ENCODE measurements at regions not wholly inside any gene's neighbourhood (a gene's known extent, or its start where the extent isn't known, plus 50 kb on each side); places are given as distances from the start of the nearest gene placed in this dataset.
A peak's percentile ranks its signal among the peaks of the same experiment; 100 is the strongest.
"Not testable (repeated sequence)": the region's sequence is repeated elsewhere in the genome, so short reads cannot be mapped to it uniquely, and the experiment has no call there.

GRCh38 chr17:21843951-21844590 lies 151.7 kb downstream of the KCNJ18 start:
- H3K36me3 ChIP-seq (ENCODE audit: control insufficient read depth in 1 of 2, insufficient read depth in 2 of 2, low read length in 1 of 2): no peaks in the 10 kb centered on the region
- DNase-seq (no peak), ATAC-seq (ENCODE audit: low FRiP score) (peak; percentile 36)
- H3K27me3 ChIP-seq (ENCODE audit: control insufficient read depth in 1 of 2, insufficient read depth in 2 of 2, low read length in 1 of 2): no peaks in the 10 kb centered on the region
- H3K4me1 ChIP-seq (ENCODE audit: control insufficient read depth in 1 of 2, insufficient read depth in 2 of 2, low read length in 2 of 2): no peaks in the 10 kb centered on the region
- WGBS, 2 donors: 33% methylated on average over 68 to 72 of the region's 72 CpGs
- intact Hi-C loops (cut with DNase I): no loop called here
- no peak overlapping the region for H3K27ac ChIP-seq (ENCODE audit: low read depth in 1 of 2, low read length in 2 of 2)
- no peak overlapping the region for H3K4me3 ChIP-seq (ENCODE audit: low read length in 2 of 2)
- H3K9me3 ChIP-seq (ENCODE audit: control insufficient read depth, low read length): no peaks in the 10 kb centered on the region

GRCh38 chr17:21848510-21848909 lies 156.2 kb downstream of the KCNJ18 start:
- intact Hi-C loops (cut with DNase I); H3K27ac ChIP-seq (ENCODE audit: low read depth in 1 of 2, low read length in 2 of 2); H3K4me3 ChIP-seq (ENCODE audit: low read length in 2 of 2); H3K27me3 ChIP-seq (ENCODE audit: control insufficient read depth in 1 of 2, insufficient read depth in 2 of 2, low read length in 1 of 2); DNase-seq; H3K4me1 ChIP-seq (ENCODE audit: control insufficient read depth in 1 of 2, insufficient read depth in 2 of 2, low read length in 2 of 2); H3K36me3 ChIP-seq (ENCODE audit: control insufficient read depth in 1 of 2, insufficient read depth in 2 of 2, low read length in 1 of 2); H3K9me3 ChIP-seq (ENCODE audit: control insufficient read depth, low read length): not testable (repeated sequence)
- peak; percentile 76 for ATAC-seq (ENCODE audit: low FRiP score)
- WGBS, 2 donors: 69 to 76% methylated on average over 4 of the region's 4 CpGs

GRCh38 chr17:21849030-21849429 lies 156.7 kb downstream of the KCNJ18 start:
- H3K27me3 ChIP-seq (ENCODE audit: control insufficient read depth in 1 of 2, insufficient read depth in 2 of 2, low read length in 1 of 2); DNase-seq; H3K4me3 ChIP-seq (ENCODE audit: low read length in 2 of 2); H3K4me1 ChIP-seq (ENCODE audit: control insufficient read depth in 1 of 2, insufficient read depth in 2 of 2, low read length in 2 of 2); intact Hi-C loops (cut with DNase I); H3K36me3 ChIP-seq (ENCODE audit: control insufficient read depth in 1 of 2, insufficient read depth in 2 of 2, low read length in 1 of 2); H3K9me3 ChIP-seq (ENCODE audit: control insufficient read depth, low read length); H3K27ac ChIP-seq (ENCODE audit: low read depth in 1 of 2, low read length in 2 of 2); ATAC-seq (ENCODE audit: low FRiP score): not testable (repeated sequence)
- WGBS, 2 donors: 39 to 46% methylated on average over 2 of the region's 2 CpGs

GRCh38 chr17:21850614-21851013 lies 158.3 kb downstream of the KCNJ18 start:
- H3K4me3 ChIP-seq (ENCODE audit: low read length in 2 of 2); H3K27ac ChIP-seq (ENCODE audit: low read depth in 1 of 2, low read length in 2 of 2); H3K9me3 ChIP-seq (ENCODE audit: control insufficient read depth, low read length); H3K36me3 ChIP-seq (ENCODE audit: control insufficient read depth in 1 of 2, insufficient read depth in 2 of 2, low read length in 1 of 2); DNase-seq; intact Hi-C loops (cut with DNase I); H3K4me1 ChIP-seq (ENCODE audit: control insufficient read depth in 1 of 2, insufficient read depth in 2 of 2, low read length in 2 of 2); ATAC-seq (ENCODE audit: low FRiP score); H3K27me3 ChIP-seq (ENCODE audit: control insufficient read depth in 1 of 2, insufficient read depth in 2 of 2, low read length in 1 of 2): not testable (repeated sequence)
- 76 to 77% methylated on average over 5 of the region's 5 CpGs for WGBS, 2 donors
